Endodermal cell (in vitro differentiated cells): ENCODE measurements at regions not wholly inside any gene's neighbourhood (a gene's known extent, or its start where the extent isn't known, plus 50 kb on each side); places are given as distances from the start of the nearest gene placed in this dataset.

Experiments used
- DNase-seq: peaks from one replicate; pipeline ENCODE4 v3.0.0-alpha.2; 2017
- H3K27ac ChIP-seq: 2 replicates; pipeline ENCODE4 v1.5.1; 2013; ENCODE audit warnings: mild to moderate bottlenecking, low read depth, low read length, moderate library complexity
- H3K27me3 ChIP-seq: 2 replicates; pipeline ENCODE4 v1.6.1; 2013; ENCODE audit warnings: mild to moderate bottlenecking, low read length, moderate library complexity; ENCODE audit not compliant: insufficient read depth, control insufficient read depth, poor library complexity, severe bottlenecking
- H3K36me3 ChIP-seq: 2 replicates; pipeline ENCODE4 v1.7.0; 2013; ENCODE audit warnings: mild to moderate bottlenecking, low read length, moderate library complexity; ENCODE audit not compliant: control insufficient read depth, insufficient read depth
- H3K4me1 ChIP-seq: one replicate; pipeline ENCODE4 v1.7.0; 2013; ENCODE audit warnings: low read length; ENCODE audit not compliant: control insufficient read depth, insufficient read depth
- H3K4me3 ChIP-seq: 2 replicates; pipeline ENCODE4 v1.5.1; 2013; ENCODE audit warnings: mild to moderate bottlenecking, low read length, moderate library complexity
- H3K9ac ChIP-seq: 2 replicates; pipeline ENCODE4 v1.6.1; 2013; ENCODE audit warnings: mild to moderate bottlenecking, low read length, moderate library complexity; ENCODE audit not compliant: poor library complexity, severe bottlenecking; ENCODE audit errors: extremely low read depth
- H3K9me3 ChIP-seq: 2 replicates; pipeline ENCODE4 v1.6.1; 2013; ENCODE audit warnings: mild to moderate bottlenecking, low read length, moderate library complexity; ENCODE audit not compliant: control insufficient read depth
- H3K27ac Mint-ChIP-seq: 2 replicates; pipeline ENCODE4 v1.8.0; 2020; ENCODE audit warnings: mixed read lengths
- H3K27me3 Mint-ChIP-seq: 2 replicates; pipeline ENCODE4 v1.8.0; 2021; ENCODE audit warnings: mild to moderate bottlenecking, mixed read lengths; ENCODE audit not compliant: insufficient read depth
- H3K36me3 Mint-ChIP-seq: 2 replicates; pipeline ENCODE4 v1.8.0; 2020; ENCODE audit warnings: low read depth, mixed read lengths
- H3K4me1 Mint-ChIP-seq: 2 replicates; pipeline ENCODE4 v1.8.0; 2020; ENCODE audit warnings: mixed read lengths
- H3K4me3 Mint-ChIP-seq: 2 replicates; pipeline ENCODE4 v1.8.0; 2020; ENCODE audit warnings: mild to moderate bottlenecking, moderate library complexity, mixed read lengths
- H3K9me3 Mint-ChIP-seq: 2 replicates; pipeline ENCODE4 v1.8.0; 2020; ENCODE audit warnings: mild to moderate bottlenecking, mixed read lengths
- CTCF ChIP-seq: fragments of 200-600 bp; sonication (generic); conservative IDR thresholded peaks from 2 replicates; pipeline ENCODE4 v1.5.0; 2021; ENCODE audit warnings: antibody characterized with exemption, mild to moderate bottlenecking
- WGBS, 2 experiments: methylation state at CpG; one replicate each; pipeline versions ENCODE4 v1.1.5 to v1.1.7; 2013; ENCODE audit warnings: missing lambda C conversion rate in 2 of 2, mixed read lengths in 1 of 2; ENCODE audit not compliant: insufficient coverage in 1 of 2, insufficient read length in 1 of 2; 5-methylcytosine and 5-hydroxymethylcytosine counted together

GRCh38 chr4:127240764-127241105 lies 392.0 kb upstream of the INTU start:
- H3K27ac Mint-ChIP-seq: no peak overlapping the region
- no peak overlapping the region for H3K9ac ChIP-seq
- no peak for TF ChIP-seq CTCF
- H3K36me3 Mint-ChIP-seq: no peaks in the 10 kb centered on the region
- DNase-seq: no peak
- no peak overlapping the region for H3K4me3 Mint-ChIP-seq
- H3K9me3 Mint-ChIP-seq: no peaks in the 10 kb centered on the region
- H3K36me3 ChIP-seq: no peaks in the 10 kb centered on the region
- 95 to 100% methylated on average over 2 of the region's 2 CpGs for WGBS, 2 experiments
- no peaks in the 10 kb centered on the region for H3K4me1 ChIP-seq
- no peak overlapping the region for H3K27ac ChIP-seq
- H3K27me3 Mint-ChIP-seq: no peaks in the 10 kb centered on the region
- H3K4me1 Mint-ChIP-seq: no peaks in the 10 kb centered on the region
- H3K4me3 ChIP-seq: no peak overlapping the region
- H3K27me3 ChIP-seq: no peaks in the 10 kb centered on the region
- no peaks in the 10 kb centered on the region for H3K9me3 ChIP-seq

GRCh38 chr4:127244515-127244914 lies 388.2 kb upstream of the INTU start:
- no peak for TF ChIP-seq CTCF
- H3K9me3 Mint-ChIP-seq: no peaks in the 10 kb centered on the region
- no peak overlapping the region for H3K27ac Mint-ChIP-seq
- H3K4me1 ChIP-seq: no peaks in the 10 kb centered on the region
- no peak overlapping the region for H3K4me3 Mint-ChIP-seq
- no peaks in the 10 kb centered on the region for H3K36me3 Mint-ChIP-seq
- no peaks in the 10 kb centered on the region for H3K27me3 Mint-ChIP-seq
- H3K9ac ChIP-seq: no peak overlapping the region
- no peak overlapping the region for H3K27ac ChIP-seq
- no peak overlapping the region for H3K4me3 ChIP-seq
- no peaks in the 10 kb centered on the region for H3K4me1 Mint-ChIP-seq
- H3K9me3 ChIP-seq: no peaks in the 10 kb centered on the region
- no peak for DNase-seq
- WGBS, 2 experiments: 88 to 93% methylated on average over 3 to 5 of the region's 5 CpGs
- H3K36me3 ChIP-seq: no peaks in the 10 kb centered on the region
- H3K27me3 ChIP-seq: no peaks in the 10 kb centered on the region

GRCh38 chr4:127246963-127247952 lies 385.5 kb upstream of the INTU start:
- no peak overlapping the region for H3K9ac ChIP-seq
- TF ChIP-seq CTCF: no peak
- 89 to 92% methylated on average over 4 to 6 of the region's 6 CpGs for WGBS, 2 experiments
- no peak overlapping the region for H3K4me3 Mint-ChIP-seq
- H3K9me3 Mint-ChIP-seq: no peaks in the 10 kb centered on the region
- H3K4me3 ChIP-seq: no peak overlapping the region
- no peaks in the 10 kb centered on the region for H3K36me3 Mint-ChIP-seq
- no peak for DNase-seq
- H3K27me3 ChIP-seq: no peaks in the 10 kb centered on the region
- H3K27me3 Mint-ChIP-seq: no peaks in the 10 kb centered on the region
- H3K27ac ChIP-seq: no peak overlapping the region
- H3K36me3 ChIP-seq: no peaks in the 10 kb centered on the region
- H3K4me1 Mint-ChIP-seq: no peaks in the 10 kb centered on the region
- no peaks in the 10 kb centered on the region for H3K9me3 ChIP-seq
- H3K27ac Mint-ChIP-seq: no peak overlapping the region
- H3K4me1 ChIP-seq: no peaks in the 10 kb centered on the region
